Fibroblast of skin of right biceps (primary cell): ENCODE measurements at regions not wholly inside any gene's neighbourhood (a gene's known extent, or its start where the extent isn't known, plus 50 kb on each side); places are given as distances from the start of the nearest gene placed in this dataset.
A peak's percentile ranks its signal among the peaks of the same experiment; 100 is the strongest.

Experiments
- DNase-seq: peaks from one replicate; pipeline ENCODE4 v3.0.0-alpha.2; 2013

DNA sequence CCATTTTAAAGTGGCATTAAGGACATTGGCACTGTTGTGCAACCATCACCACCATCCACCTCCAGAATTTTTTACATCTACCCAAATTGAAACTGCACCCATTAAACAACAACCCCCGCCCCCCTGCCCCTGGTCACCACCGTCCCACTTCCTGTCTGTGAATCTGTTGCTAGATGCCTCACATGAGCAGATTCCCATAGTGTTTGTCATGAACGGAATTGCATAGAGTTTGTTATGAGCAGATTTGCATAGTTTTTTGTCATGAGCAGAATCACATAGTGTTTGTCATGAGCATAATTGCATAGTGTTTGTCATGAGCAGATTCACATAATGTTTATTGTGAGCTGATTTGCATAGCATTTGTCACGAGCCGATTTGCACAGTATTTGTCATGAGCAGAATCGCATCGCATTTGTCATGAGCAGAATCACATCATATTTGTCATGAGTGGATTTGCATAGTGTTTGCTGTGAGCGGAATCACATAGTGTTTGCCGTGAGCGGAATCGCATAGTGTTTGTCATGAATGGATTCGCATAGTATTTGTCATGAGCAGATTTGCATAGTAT, 54.0 kb upstream of the GTF3A start:
- DNase-seq, result peak; percentile 31

DNA sequence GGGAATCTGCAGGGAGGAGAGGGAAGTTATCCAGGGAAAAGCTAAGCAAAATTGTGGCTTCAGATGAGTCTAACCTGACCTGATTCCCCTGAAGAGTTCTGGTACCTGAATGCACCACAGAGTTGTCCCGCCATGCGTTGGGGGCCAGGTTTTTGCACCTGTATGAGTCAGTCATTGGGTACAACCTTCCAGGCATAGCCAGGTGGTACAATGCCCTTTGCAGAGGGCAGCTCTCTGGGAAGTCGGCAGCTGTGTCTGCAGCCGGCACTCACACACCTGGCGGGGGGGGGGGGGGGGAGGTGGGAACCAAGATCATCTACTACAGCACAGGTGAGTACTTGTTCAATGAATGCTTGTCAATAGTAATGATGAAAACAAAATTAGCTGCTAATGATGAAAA, 52.5 kb upstream of the GTF3A start:
- DNase-seq, result no peak

DNA sequence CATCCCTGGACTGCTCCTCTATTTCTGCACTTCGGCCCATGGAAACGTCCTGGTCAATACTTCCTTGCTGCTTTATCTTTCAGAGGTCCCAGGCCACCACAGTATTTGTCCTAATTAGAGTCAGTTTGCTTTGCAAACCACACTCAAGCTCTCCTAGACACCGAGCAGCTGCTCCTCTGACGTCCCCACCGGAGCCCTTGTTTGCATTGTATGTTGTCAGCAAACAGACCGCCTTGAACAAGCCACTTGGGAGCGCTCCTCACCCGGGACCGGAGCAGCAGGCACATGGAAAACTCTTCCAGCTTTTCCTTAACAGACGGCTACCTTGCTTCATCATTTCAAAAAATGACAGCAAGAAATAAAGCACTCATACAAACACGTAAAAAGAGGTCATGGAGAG, 51.5 kb upstream of the GTF3A start:
- DNase-seq, result no peak

DNA sequence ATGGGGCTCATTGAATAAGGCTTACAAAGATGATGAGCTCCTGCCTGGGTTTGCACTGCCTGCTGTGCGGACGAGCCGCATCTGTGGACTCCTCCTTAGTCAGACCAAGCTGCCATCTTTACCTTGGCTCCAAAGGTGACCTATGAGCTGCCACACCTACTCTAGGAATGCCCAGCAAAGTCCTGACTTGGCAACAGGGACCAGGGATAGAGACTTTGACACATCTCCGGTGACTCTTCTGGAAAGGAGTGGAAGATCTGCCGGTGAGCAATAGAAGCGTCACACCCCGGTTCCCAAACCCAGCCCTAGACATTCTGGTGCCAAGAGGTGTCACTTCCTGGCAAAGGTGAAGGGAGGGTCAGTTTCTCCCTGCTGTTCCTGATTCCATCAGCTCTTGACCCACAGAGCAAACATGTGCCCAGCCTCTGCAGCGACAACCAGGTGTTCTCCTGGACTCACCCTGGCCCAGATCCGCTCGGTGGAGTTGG, 50.2 kb upstream of the GTF3A start:
- no peak for DNase-seq
